ENCODE measurements at regions not wholly inside any gene's neighbourhood (a gene's known extent, or its start where the extent isn't known, plus 50 kb on each side); places are given as distances from the start of the nearest gene placed in this dataset.

GRCh38 chr1:87428883-87429282 is 100.2 kb downstream of the LMO4 start:
- no peak for TF ChIP-seq CTCF (IDR thresholded peaks at IDR 0.05)

- TF ChIP-seq CTCF (IDR thresholded peaks at IDR 0.05) = no peak
Observed at GRCh38 chr1:87432685-87433084, 104.0 kb downstream of the LMO4 start.

GRCh38 chr1:87435484-87435883 is 106.8 kb downstream of the LMO4 start:
- no peak for TF ChIP-seq CTCF (IDR thresholded peaks at IDR 0.05)

GRCh38 chr1:87436534-87436933 is 107.9 kb downstream of the LMO4 start:
- TF ChIP-seq CTCF (IDR thresholded peaks at IDR 0.05) = no peak

- TF ChIP-seq CTCF (IDR thresholded peaks at IDR 0.05) = no peak
Observed at GRCh38 chr1:87437663-87438295, 109.1 kb downstream of the LMO4 start.

GRCh38 chr1:87439821-87440220 is 111.1 kb downstream of the LMO4 start:
- TF ChIP-seq CTCF (IDR thresholded peaks at IDR 0.05) = no peak

- TF ChIP-seq CTCF (IDR thresholded peaks at IDR 0.05) = no peak
Observed at GRCh38 chr1:87449348-87449963, 120.8 kb downstream of the LMO4 start.
